Trophoblast cell (in vitro differentiated cells and primary cell): ENCODE measurements at regions not wholly inside any gene's neighbourhood (a gene's known extent, or its start where the extent isn't known, plus 50 kb on each side); places are given as distances from the start of the nearest gene placed in this dataset.

Experiments used
- DNase-seq, 2 donors: peaks; one replicate each; pipeline ENCODE4 v3.0.0-alpha.2; 2016
- H2AFZ ChIP-seq: 2 replicates; pipeline ENCODE4 v1.6.1; 2013; ENCODE audit warnings: low read length, moderate library complexity, mild to moderate bottlenecking; ENCODE audit not compliant: insufficient read depth, poor library complexity
- H2AK5ac ChIP-seq: 2 replicates; pipeline ENCODE4 v1.6.1; 2013; ENCODE audit warnings: mild to moderate bottlenecking, low read length
- H2BK120ac ChIP-seq: 2 replicates; pipeline ENCODE4 v1.6.1; 2013; ENCODE audit warnings: low read length, mild to moderate bottlenecking, moderate library complexity; ENCODE audit not compliant: insufficient read depth, poor library complexity
- H2BK12ac ChIP-seq: 2 replicates; pipeline ENCODE4 v1.6.1; 2013; ENCODE audit warnings: mild to moderate bottlenecking, low read length, moderate library complexity
- H2BK5ac ChIP-seq: 2 replicates; pipeline ENCODE4 v1.6.1; 2013; ENCODE audit warnings: low read length, low read depth, moderate library complexity, mild to moderate bottlenecking; ENCODE audit not compliant: poor library complexity
- H3K14ac ChIP-seq: 2 replicates; pipeline ENCODE4 v1.6.1; 2013; ENCODE audit warnings: mild to moderate bottlenecking, low read length
- H3K18ac ChIP-seq: 2 replicates; pipeline ENCODE4 v1.6.1; 2013; ENCODE audit warnings: mild to moderate bottlenecking, low read length
- H3K23ac ChIP-seq: 2 replicates; pipeline ENCODE4 v1.6.1; 2013; ENCODE audit warnings: low read length
- H3K27ac ChIP-seq: 2 replicates; pipeline ENCODE4 v1.5.1; 2013; ENCODE audit warnings: low read depth, mild to moderate bottlenecking, inconsistent platforms, low read length, moderate library complexity
- H3K27me3 ChIP-seq: 2 replicates; pipeline ENCODE4 v1.6.1; 2013; ENCODE audit warnings: inconsistent platforms, mild to moderate bottlenecking, low read length, moderate library complexity; ENCODE audit not compliant: insufficient read depth
- H3K36me3 ChIP-seq, 2 experiments: 1 replicate in 1 of 2; 2 replicates in 1 of 2; pipeline ENCODE4 v1.6.1; 2013; ENCODE audit warnings: low read length in 2 of 2, mild to moderate bottlenecking in 2 of 2, moderate library complexity in 1 of 2; ENCODE audit not compliant: insufficient read depth in 2 of 2, control insufficient read depth in 1 of 2
- H3K4ac ChIP-seq: 2 replicates; pipeline ENCODE4 v1.6.1; 2013; ENCODE audit warnings: low read depth, mild to moderate bottlenecking, low read length, moderate library complexity
- H3K4me1 ChIP-seq, 2 experiments: 1 replicate in 1 of 2; 2 replicates in 1 of 2; pipeline ENCODE4 v1.6.1; 2013; ENCODE audit warnings: low read length in 2 of 2, mild to moderate bottlenecking in 2 of 2, moderate library complexity in 1 of 2; ENCODE audit not compliant: insufficient read depth in 2 of 2, control insufficient read depth in 1 of 2
- H3K4me2 ChIP-seq: 2 replicates; pipeline ENCODE4 v1.6.1; 2013; ENCODE audit warnings: inconsistent platforms, mild to moderate bottlenecking, low read length, moderate library complexity
- H3K4me3 ChIP-seq: 2 replicates; pipeline ENCODE4 v1.5.1; 2013; ENCODE audit warnings: mild to moderate bottlenecking, low read depth, low read length, inconsistent platforms
- H3K79me1 ChIP-seq: one replicate; pipeline ENCODE4 v1.6.1; 2013; ENCODE audit warnings: low read length
- H3K79me2 ChIP-seq: 2 replicates; pipeline ENCODE4 v1.6.1; 2013; ENCODE audit warnings: low read length, mild to moderate bottlenecking; ENCODE audit not compliant: control insufficient read depth, insufficient read depth, poor library complexity
- H3K9ac ChIP-seq: 2 replicates; pipeline ENCODE4 v1.6.1; 2013; ENCODE audit warnings: mild to moderate bottlenecking, low read length
- H3K9me3 ChIP-seq: 2 replicates; pipeline ENCODE4 v1.6.1; 2013; ENCODE audit warnings: low read depth, mild to moderate bottlenecking, control low read depth, inconsistent platforms, low read length; ENCODE audit not compliant: insufficient read depth
- H4K12ac ChIP-seq: 2 replicates; pipeline ENCODE4 v1.6.1; 2013; ENCODE audit warnings: low read depth, mild to moderate bottlenecking, low read length, moderate library complexity
- H4K8ac ChIP-seq: 2 replicates; pipeline ENCODE4 v1.6.1; 2013; ENCODE audit warnings: low read depth, mild to moderate bottlenecking, low read length, moderate library complexity
- H4K91ac ChIP-seq: one replicate; pipeline ENCODE4 v1.6.1; 2013; ENCODE audit warnings: low read depth, mild to moderate bottlenecking, low read length, moderate library complexity
- WGBS: extraction: QIAGEN DNeasy Blood & Tissue Kit; methylation state at CpG from one replicate; pipeline ENCODE4 v1.1.7; 2013; ENCODE audit warnings: missing lambda C conversion rate; ENCODE audit not compliant: insufficient read length, insufficient coverage; ENCODE audit errors: extremely low coverage; 5-methylcytosine and 5-hydroxymethylcytosine counted together

GRCh38 chr3:95351158-95351557 lies 1288.3 kb downstream of the NSUN3 start:
- Histone ChIP-seq H3K4me2 (no peak overlapping the region), H3K4me3 (no peak overlapping the region), H3K27ac (no peak overlapping the region), H2BK5ac (no peak overlapping the region), H3K4me1 (peaks cover 5 to 7% of the 10 kb centered on the region in 2 experiments), H3K79me2 (no peaks in the 10 kb centered on the region), H3K79me1 (peaks cover 9% of the 10 kb centered on the region), H3K27me3 (no peaks in the 10 kb centered on the region), H3K14ac (no peak overlapping the region), H4K8ac (no peak overlapping the region), H2BK12ac (no peak overlapping the region), H3K18ac (no peak overlapping the region), H3K9ac (no peak overlapping the region), H3K9me3 (peaks cover 4% of the 10 kb centered on the region), H2AK5ac (no peak overlapping the region), H4K12ac (no peak overlapping the region), H3K23ac (no peak overlapping the region), H2BK120ac (no peak overlapping the region), H3K36me3 (peaks cover 0 to 2% of the 10 kb centered on the region in 2 experiments), H4K91ac (no peak overlapping the region), H3K4ac (no peak overlapping the region), H2AFZ (no peak overlapping the region)
- DNase-seq: peak in 1 of 2 donors; percentile 23
- WGBS: no CpG with 5 or more reads among the region's 2 CpGs

DNA sequence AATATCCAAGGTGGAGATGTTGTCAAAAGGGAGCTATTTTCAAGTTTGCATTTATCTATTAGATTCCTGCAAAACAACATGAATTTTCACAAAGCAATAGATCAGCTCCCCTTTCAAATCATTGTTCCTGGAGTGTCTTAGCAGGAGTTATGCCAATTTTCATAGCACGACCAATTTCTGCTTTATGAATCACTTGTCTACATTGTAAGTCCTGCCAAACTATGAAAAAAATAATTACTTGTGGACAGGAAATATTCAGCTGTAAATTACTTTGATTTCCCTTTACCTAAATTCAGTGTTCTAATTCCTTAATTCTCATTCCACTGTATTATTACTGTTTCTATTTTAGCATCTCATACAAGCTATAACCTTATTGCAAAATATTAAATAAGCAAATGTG lies 1289.6 kb downstream of the NSUN3 start:
- Histone ChIP-seq H4K8ac (no peak overlapping the region), H3K27me3 (no peaks in the 10 kb centered on the region), H3K4me2 (no peak overlapping the region), H2BK120ac (no peak overlapping the region), H3K14ac (no peak overlapping the region), H2AK5ac (no peak overlapping the region), H3K9ac (no peak overlapping the region), H3K23ac (no peak overlapping the region), H3K9me3 (peaks cover 4% of the 10 kb centered on the region), H3K79me2 (no peaks in the 10 kb centered on the region), H2AFZ (no peak overlapping the region), H3K4me1 (peaks cover 7 to 10% of the 10 kb centered on the region in 2 experiments), H2BK12ac (no peak overlapping the region), H3K18ac (no peak overlapping the region), H2BK5ac (no peak overlapping the region), H3K4me3 (no peak overlapping the region), H4K12ac (no peak overlapping the region), H4K91ac (no peak overlapping the region), H3K4ac (no peak overlapping the region), H3K27ac (no peak overlapping the region), H3K36me3 (peaks cover 0 to 2% of the 10 kb centered on the region in 2 experiments), H3K79me1 (peaks cover 9% of the 10 kb centered on the region)
- DNase-seq: no peak
- WGBS: no CpG with 5 or more reads among the region's 1 CpG

GRCh38 chr3:95354489-95354888 lies 1291.6 kb downstream of the NSUN3 start:
- no peaks in the 10 kb centered on the region for H3K79me2 ChIP-seq
- no peak overlapping the region for H2AK5ac ChIP-seq
- H4K91ac ChIP-seq: no peak overlapping the region
- H3K4me1 ChIP-seq: peaks cover 0 to 6% of the 10 kb centered on the region in 2 experiments
- H3K4ac ChIP-seq: no peak overlapping the region
- H3K79me1 ChIP-seq: no peaks in the 10 kb centered on the region
- H2BK12ac ChIP-seq: no peak overlapping the region
- H3K27me3 ChIP-seq: no peaks in the 10 kb centered on the region
- H3K23ac ChIP-seq: no peak overlapping the region
- H3K9ac ChIP-seq: no peak overlapping the region
- no peak overlapping the region for H3K4me3 ChIP-seq
- no peaks in the 10 kb centered on the region for H3K36me3 ChIP-seq
- H3K18ac ChIP-seq: no peak overlapping the region
- no peak overlapping the region for H2BK5ac ChIP-seq
- peaks cover 1% of the 10 kb centered on the region for H3K9me3 ChIP-seq
- no peak overlapping the region for H2AFZ ChIP-seq
- H4K12ac ChIP-seq: no peak overlapping the region
- H3K4me2 ChIP-seq: no peak overlapping the region
- H4K8ac ChIP-seq: no peak overlapping the region
- no peak overlapping the region for H3K27ac ChIP-seq
- DNase-seq: no peak
- H3K14ac ChIP-seq: no peak overlapping the region
- no CpG with 5 or more reads among the region's 2 CpGs for WGBS
- no peak overlapping the region for H2BK120ac ChIP-seq

GRCh38 chr3:95356764-95357501 lies 1294.1 kb downstream of the NSUN3 start:
- no peaks in the 10 kb centered on the region for H3K79me2 ChIP-seq
- DNase-seq: peak; percentile 1 to 25
- H3K27ac ChIP-seq: peak overlapping the region; percentile 47
- H3K23ac ChIP-seq: peak overlapping the region; percentile 66
- H4K91ac ChIP-seq: peak overlapping the region; percentile 43
- no peaks in the 10 kb centered on the region for H3K79me1 ChIP-seq
- no CpG with 5 or more reads among the region's 11 CpGs for whole genome bisulfite sequencing
- no peak overlapping the region for H2BK120ac ChIP-seq
- H2AFZ ChIP-seq: no peak overlapping the region
- H2BK12ac ChIP-seq: peak overlapping the region; percentile 73
- H3K4ac ChIP-seq: no peak overlapping the region
- no peak overlapping the region for H4K12ac ChIP-seq
- H3K4me3 ChIP-seq: no peak overlapping the region
- H3K9me3 ChIP-seq: no peaks in the 10 kb centered on the region
- H2BK5ac ChIP-seq: peak overlapping the region; percentile 49
- H2AK5ac ChIP-seq: peak overlapping the region; percentile 7
- H4K8ac ChIP-seq: peak overlapping the region; percentile 47
- peak overlapping the region; percentile 8 for H3K14ac ChIP-seq
- no peaks in the 10 kb centered on the region for H3K27me3 ChIP-seq
- no peak overlapping the region for H3K4me2 ChIP-seq
- peaks cover 0 to 6% of the 10 kb centered on the region in 2 experiments for H3K4me1 ChIP-seq
- no peak overlapping the region for H3K18ac ChIP-seq
- no peak overlapping the region for H3K9ac ChIP-seq
- no peaks in the 10 kb centered on the region for H3K36me3 ChIP-seq
